ENCODE measurements at regions not wholly inside any gene's neighbourhood (a gene's known extent, or its start where the extent isn't known, plus 50 kb on each side); places are given as distances from the start of the nearest gene placed in this dataset.

DNA sequence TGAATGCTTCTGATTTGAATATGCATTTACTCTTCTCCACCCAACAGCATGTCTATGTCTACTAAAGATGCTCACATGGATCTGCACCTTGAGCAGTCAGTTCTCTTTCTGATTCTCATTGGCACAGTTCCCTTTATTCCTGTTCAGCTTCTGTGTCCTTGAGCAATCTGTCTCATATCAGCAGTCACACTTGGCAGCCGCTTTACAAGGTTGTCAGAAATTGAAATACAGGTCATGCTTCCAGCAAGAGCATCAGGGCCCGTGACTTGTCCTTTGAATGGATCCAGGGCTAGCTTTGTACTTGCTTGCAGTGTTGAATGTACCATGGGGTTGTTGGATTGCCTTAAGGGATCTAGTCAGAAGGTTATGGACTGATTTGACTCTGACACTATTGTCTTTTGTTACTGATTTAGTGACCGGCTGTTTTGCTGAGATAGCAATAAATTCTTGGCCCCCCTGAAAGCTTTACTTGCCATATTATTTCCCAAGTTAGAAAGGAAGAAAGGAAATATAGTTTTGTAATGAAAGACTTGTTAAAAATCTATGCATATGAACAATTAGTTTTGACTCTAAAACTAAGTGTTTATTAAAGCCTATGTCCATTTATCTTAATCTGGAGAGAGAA, 273.4 kb upstream of the ISL1 start:
- no peaks in the 10 kb centered on the region for H3K36me3 Mint-ChIP-seq (ENCODE audit: insufficient read depth, unreplicated experiment)
- H3K4me1 Mint-ChIP-seq (ENCODE audit: insufficient read depth, unreplicated experiment), result no peaks in the 10 kb centered on the region
- ChIA-PET POLR2A (no interaction called here), CTCF (no interaction called here)
- H3K27ac Mint-ChIP-seq (ENCODE audit: low read depth, unreplicated experiment), result no peak overlapping the region
- intact Hi-C loops (cut with micrococcal nuclease), result no loop called here
- no peak for TF ChIP-seq CTCF (IDR thresholded peaks at IDR 0.05; ENCODE audit: unreplicated experiment)
- H3K4me3 Mint-ChIP-seq (ENCODE audit: unreplicated experiment), result no peak overlapping the region
- H3K9me3 Mint-ChIP-seq (ENCODE audit: unreplicated experiment), result no peaks in the 10 kb centered on the region
- peaks cover 37% of the 10 kb centered on the region for H3K27me3 Mint-ChIP-seq (ENCODE audit: insufficient read depth, unreplicated experiment)
- DNase-seq (ENCODE audit: unreplicated experiment), result no peak
- no TSS peak for BruUV-seq (replicated peaks)

DNA sequence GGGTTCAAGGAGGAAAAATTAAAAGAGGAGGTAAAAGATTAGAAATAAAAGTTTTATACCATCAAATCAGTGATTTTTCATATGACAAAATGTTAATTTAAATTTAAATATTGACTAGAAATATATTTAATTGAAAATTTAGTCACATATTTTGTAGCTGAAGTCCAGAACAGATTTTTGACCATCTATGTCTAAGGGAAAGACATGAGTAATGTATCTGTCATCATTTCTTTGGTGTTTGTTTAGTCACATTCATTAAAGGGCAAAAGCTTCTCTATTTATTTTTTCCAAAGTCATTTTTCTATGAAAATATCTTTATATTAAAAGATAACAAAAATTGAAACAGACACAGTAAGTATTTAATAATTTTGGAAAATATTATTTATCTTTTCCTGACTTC, 252.0 kb upstream of the ISL1 start:
- TF ChIP-seq CTCF (IDR thresholded peaks at IDR 0.05; ENCODE audit: unreplicated experiment), result no peak
- peaks cover 19% of the 10 kb centered on the region for H3K27me3 Mint-ChIP-seq (ENCODE audit: insufficient read depth, unreplicated experiment)
- H3K4me3 Mint-ChIP-seq (ENCODE audit: unreplicated experiment), result no peak overlapping the region
- CTCF ChIA-PET, result no interaction called here
- no peaks in the 10 kb centered on the region for H3K36me3 Mint-ChIP-seq (ENCODE audit: insufficient read depth, unreplicated experiment)
- DNase-seq (ENCODE audit: unreplicated experiment), result no peak
- H3K27ac Mint-ChIP-seq (ENCODE audit: low read depth, unreplicated experiment), result no peak overlapping the region
- no TSS peak for BruUV-seq (replicated peaks)
- POLR2A ChIA-PET, result no interaction called here
- peaks cover 7% of the 10 kb centered on the region for H3K9me3 Mint-ChIP-seq (ENCODE audit: unreplicated experiment)
- no peaks in the 10 kb centered on the region for H3K4me1 Mint-ChIP-seq (ENCODE audit: insufficient read depth, unreplicated experiment)
- intact Hi-C loops (cut with micrococcal nuclease), result no loop called here

- DNase-seq (ENCODE audit: unreplicated experiment), result no peak
- Mint-ChIP-seq H3K36me3 (ENCODE audit: insufficient read depth, unreplicated experiment) (no peaks in the 10 kb centered on the region), H3K4me1 (ENCODE audit: insufficient read depth, unreplicated experiment) (no peaks in the 10 kb centered on the region), H3K27me3 (ENCODE audit: insufficient read depth, unreplicated experiment) (peaks cover 15% of the 10 kb centered on the region), H3K4me3 (ENCODE audit: unreplicated experiment) (no peak overlapping the region), H3K27ac (ENCODE audit: low read depth, unreplicated experiment) (no peak overlapping the region), H3K9me3 (ENCODE audit: unreplicated experiment) (no peaks in the 10 kb centered on the region)
- TF ChIP-seq CTCF (IDR thresholded peaks at IDR 0.05; ENCODE audit: unreplicated experiment), result no peak
- intact Hi-C loops (cut with micrococcal nuclease), result no loop called here
- ChIA-PET CTCF (interaction anchor here (0.6 kb wide), 1 partner anchor 19 kb away, joined by 3 read pairs; no protein-coding TSS in a partner anchor), POLR2A (no interaction called here)
- BruUV-seq (replicated peaks), result no TSS peak
These were observed 245.1 kb upstream of the ISL1 start for GRCh38 chr5:51138164-51138563.

GRCh38 chr5:51148437-51148836, 234.8 kb upstream of the ISL1 start:
- no peaks in the 10 kb centered on the region for H3K4me1 Mint-ChIP-seq (ENCODE audit: insufficient read depth, unreplicated experiment)
- peaks cover 7% of the 10 kb centered on the region for H3K9me3 Mint-ChIP-seq (ENCODE audit: unreplicated experiment)
- no peak for TF ChIP-seq CTCF (IDR thresholded peaks at IDR 0.05; ENCODE audit: unreplicated experiment)
- ChIA-PET CTCF (no interaction called here), POLR2A (interaction anchor here (0.7 kb wide), 1 partner anchor 131 kb away, joined by 3 read pairs; no protein-coding TSS in a partner anchor)
- intact Hi-C loops (cut with micrococcal nuclease), result no loop called here
- H3K4me3 Mint-ChIP-seq (ENCODE audit: unreplicated experiment), result no peak overlapping the region
- no peak overlapping the region for H3K27ac Mint-ChIP-seq (ENCODE audit: low read depth, unreplicated experiment)
- no peaks in the 10 kb centered on the region for H3K36me3 Mint-ChIP-seq (ENCODE audit: insufficient read depth, unreplicated experiment)
- no TSS peak for BruUV-seq (replicated peaks)
- no peak for DNase-seq (ENCODE audit: unreplicated experiment)
- H3K27me3 Mint-ChIP-seq (ENCODE audit: insufficient read depth, unreplicated experiment), result no peaks in the 10 kb centered on the region

All from MCF 10A (cell line).